ENCODE measurements at regions not wholly inside any gene's neighbourhood (a gene's known extent, or its start where the extent isn't known, plus 50 kb on each side); places are given as distances from the start of the nearest gene placed in this dataset.

GRCh38 chr2:60334610-60335009 is 218.8 kb downstream of the BCL11A start:
- TF ChIP-seq CTCF (IDR thresholded peaks at IDR 0.05), result no peak
- no peak for TF ChIP-seq POLR2A (IDR thresholded peaks at IDR 0.05)
- no peak for TF ChIP-seq EP300 (IDR thresholded peaks at IDR 0.05; ENCODE audit: low read depth)

Data from transverse colon (tissue), 3 donors.